ENCODE measurements at regions not wholly inside any gene's neighbourhood (a gene's known extent, or its start where the extent isn't known, plus 50 kb on each side); places are given as distances from the start of the nearest gene placed in this dataset.
A peak's percentile ranks its signal among the peaks of the same experiment; 100 is the strongest.

- H2BK15ac ChIP-seq (ENCODE audit: low read depth, poor library complexity, severe bottlenecking) = no peak overlapping the region
Measured at GRCh38 chr3:182617500-182617899, 175.8 kb upstream of the ATP11B start.

GRCh38 chr3:182618085-182618732 lies 175.1 kb upstream of the ATP11B start:
- 58% methylated on average over 8 of the region's 8 CpGs for WGBS
- Histone ChIP-seq H3K79me1 (replicated peaks; ENCODE audit: low read length, poor library complexity, severe bottlenecking) (no peaks in the 10 kb centered on the region), H3K14ac (ENCODE audit: low read length in 2 of 2) (no peak overlapping the region), H3K23ac (ENCODE audit: low read length in 2 of 2) (no peak overlapping the region), H2AFZ (ENCODE audit: low read depth, low read length) (no peak overlapping the region), H3K27ac (ENCODE audit: low read length, poor library complexity, severe bottlenecking) (no peak overlapping the region), H3K4me2 (ENCODE audit: low read length, poor library complexity, severe bottlenecking) (no peak overlapping the region), H2BK5ac (ENCODE audit: low read depth, low read length, poor library complexity, severe bottlenecking) (no peak overlapping the region), H2BK15ac (ENCODE audit: low read depth, poor library complexity, severe bottlenecking) (no peak overlapping the region), H4K8ac (ENCODE audit: low read length) (no peak overlapping the region), H3K18ac (ENCODE audit: low read depth in 1 of 2, low read length in 2 of 2) (no peak overlapping the region), H2AK5ac (ENCODE audit: low read length, severe bottlenecking) (no peak overlapping the region), H3K4ac (ENCODE audit: low read depth in 1 of 2, low read length in 2 of 2) (no peak overlapping the region), H3K9me3 (ENCODE audit: control insufficient read depth, low read length) (no peaks in the 10 kb centered on the region), H3K4me1 (ENCODE audit: control insufficient read depth, insufficient read depth, low read depth, low read length) (no peaks in the 10 kb centered on the region), H3K27me3 (ENCODE audit: control insufficient read depth in 1 of 2, insufficient read depth in 1 of 2, low read length in 2 of 2) (peaks cover 5 to 6% of the 10 kb centered on the region in 2 experiments), H2BK12ac (ENCODE audit: low read length in 2 of 2) (no peak overlapping the region), H3K36me3 (ENCODE audit: control insufficient read depth in 1 of 2, insufficient read depth in 2 of 2, low read depth in 1 of 2, low read length in 2 of 2) (no peaks in the 10 kb centered on the region), H2BK120ac (ENCODE audit: low read depth, low read length) (no peak overlapping the region), H3K4me3 (ENCODE audit: insufficient read depth in 1 of 2, low read depth in 1 of 2, low read length in 2 of 2) (no peak overlapping the region), H4K91ac (ENCODE audit: low read length) (no peak overlapping the region), H3K9ac (ENCODE audit: low read length) (no peak overlapping the region)
- no peak for DNase-seq

More at GRCh38 chr3:182617500-182617899, 175.8 kb upstream of the ATP11B start:
- no peak overlapping the region for H3K27ac ChIP-seq (ENCODE audit: low read length, poor library complexity, severe bottlenecking)
- no peak overlapping the region for H2BK5ac ChIP-seq (ENCODE audit: low read depth, low read length, poor library complexity, severe bottlenecking)
- H3K36me3 ChIP-seq (ENCODE audit: control insufficient read depth in 1 of 2, insufficient read depth in 2 of 2, low read depth in 1 of 2, low read length in 2 of 2) = no peaks in the 10 kb centered on the region
- H3K79me1 ChIP-seq (replicated peaks; ENCODE audit: low read length, poor library complexity, severe bottlenecking) = no peaks in the 10 kb centered on the region
- no peak overlapping the region for H2BK120ac ChIP-seq (ENCODE audit: low read depth, low read length)
- H3K9me3 ChIP-seq (ENCODE audit: control insufficient read depth, low read length) = no peaks in the 10 kb centered on the region
- WGBS = 92% methylated on average over 4 of the region's 4 CpGs
- H3K23ac ChIP-seq (ENCODE audit: low read length in 2 of 2) = no peak overlapping the region
- no peak overlapping the region for H3K14ac ChIP-seq (ENCODE audit: low read length in 2 of 2)
- no peak overlapping the region for H2AK5ac ChIP-seq (ENCODE audit: low read length, severe bottlenecking)
- no peak overlapping the region for H4K8ac ChIP-seq (ENCODE audit: low read length)
- no peaks in the 10 kb centered on the region for H3K4me1 ChIP-seq (ENCODE audit: control insufficient read depth, insufficient read depth, low read depth, low read length)
- no peak overlapping the region for H2AFZ ChIP-seq (ENCODE audit: low read depth, low read length)
- no peak overlapping the region for H3K4me3 ChIP-seq (ENCODE audit: insufficient read depth in 1 of 2, low read depth in 1 of 2, low read length in 2 of 2)
- H3K27me3 ChIP-seq (ENCODE audit: control insufficient read depth in 1 of 2, insufficient read depth in 1 of 2, low read length in 2 of 2) = peaks cover 5 to 6% of the 10 kb centered on the region in 2 experiments
- no peak overlapping the region for H2BK12ac ChIP-seq (ENCODE audit: low read length in 2 of 2)
- H3K9ac ChIP-seq (ENCODE audit: low read length) = no peak overlapping the region
- H3K4me2 ChIP-seq (ENCODE audit: low read length, poor library complexity, severe bottlenecking) = no peak overlapping the region
- H3K18ac ChIP-seq (ENCODE audit: low read depth in 1 of 2, low read length in 2 of 2) = no peak overlapping the region
- DNase-seq = no peak
- H3K4ac ChIP-seq (ENCODE audit: low read depth in 1 of 2, low read length in 2 of 2) = no peak overlapping the region
- no peak overlapping the region for H4K91ac ChIP-seq (ENCODE audit: low read length)

DNA sequence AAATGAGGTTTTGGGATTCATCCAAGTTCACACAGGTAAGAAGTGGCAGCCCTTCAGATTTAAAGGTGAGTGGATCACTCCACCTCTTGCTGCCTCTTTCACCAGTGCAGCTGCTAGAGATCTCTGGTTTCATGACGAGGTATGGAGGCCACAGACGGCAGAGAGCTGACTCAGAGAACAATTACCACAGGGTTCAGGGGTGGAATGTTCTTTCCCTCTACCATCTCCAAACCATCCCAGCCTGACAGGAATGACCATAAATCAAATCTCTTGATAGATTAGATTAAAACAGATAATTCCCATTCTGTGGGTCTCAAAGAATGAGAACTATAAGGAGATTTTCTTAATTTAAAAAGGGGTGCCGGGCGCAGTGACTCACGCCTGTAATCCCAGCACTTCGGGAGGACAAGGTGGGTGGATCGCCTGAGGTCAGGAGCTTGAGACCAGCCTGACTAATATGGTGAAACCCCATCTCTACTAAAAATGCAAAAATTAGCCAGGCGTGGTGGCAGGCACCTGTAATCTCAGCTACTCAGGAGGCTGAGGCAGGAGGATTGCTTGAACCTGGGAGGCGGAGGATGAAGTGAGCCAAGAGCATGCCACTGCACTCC lies 174.2 kb upstream of the ATP11B start:
- peak; percentile 14 for DNase-seq
- no peak overlapping the region for H3K23ac ChIP-seq (ENCODE audit: low read length in 2 of 2)
- H3K4me2 ChIP-seq (ENCODE audit: low read length, poor library complexity, severe bottlenecking) = no peak overlapping the region
- H3K14ac ChIP-seq (ENCODE audit: low read length in 2 of 2) = no peak overlapping the region
- no peak overlapping the region for H2AK5ac ChIP-seq (ENCODE audit: low read length, severe bottlenecking)
- no peaks in the 10 kb centered on the region for H3K79me1 ChIP-seq (replicated peaks; ENCODE audit: low read length, poor library complexity, severe bottlenecking)
- H2BK120ac ChIP-seq (ENCODE audit: low read depth, low read length) = no peak overlapping the region
- no peaks in the 10 kb centered on the region for H3K36me3 ChIP-seq (ENCODE audit: control insufficient read depth in 1 of 2, insufficient read depth in 2 of 2, low read depth in 1 of 2, low read length in 2 of 2)
- H3K9ac ChIP-seq (ENCODE audit: low read length) = no peak overlapping the region
- H3K9me3 ChIP-seq (ENCODE audit: control insufficient read depth, low read length) = no peaks in the 10 kb centered on the region
- H4K8ac ChIP-seq (ENCODE audit: low read length) = no peak overlapping the region
- H3K4me1 ChIP-seq (ENCODE audit: control insufficient read depth, insufficient read depth, low read depth, low read length) = no peaks in the 10 kb centered on the region
- H2BK12ac ChIP-seq (ENCODE audit: low read length in 2 of 2) = no peak overlapping the region
- 74% methylated on average over 8 of the region's 9 CpGs for WGBS
- no peak overlapping the region for H3K18ac ChIP-seq (ENCODE audit: low read depth in 1 of 2, low read length in 2 of 2)
- H2BK5ac ChIP-seq (ENCODE audit: low read depth, low read length, poor library complexity, severe bottlenecking) = no peak overlapping the region
- no peak overlapping the region for H2AFZ ChIP-seq (ENCODE audit: low read depth, low read length)
- H4K91ac ChIP-seq (ENCODE audit: low read length) = no peak overlapping the region
- H3K4me3 ChIP-seq (ENCODE audit: insufficient read depth in 1 of 2, low read depth in 1 of 2, low read length in 2 of 2) = no peak overlapping the region
- H2BK15ac ChIP-seq (ENCODE audit: low read depth, poor library complexity, severe bottlenecking) = no peak overlapping the region
- no peak overlapping the region for H3K4ac ChIP-seq (ENCODE audit: low read depth in 1 of 2, low read length in 2 of 2)
- no peak overlapping the region for H3K27ac ChIP-seq (ENCODE audit: low read length, poor library complexity, severe bottlenecking)
- H3K27me3 ChIP-seq (ENCODE audit: control insufficient read depth in 1 of 2, insufficient read depth in 1 of 2, low read length in 2 of 2) = peaks cover 5 to 6% of the 10 kb centered on the region in 2 experiments

GRCh38 chr3:182620723-182621434 lies 172.4 kb upstream of the ATP11B start:
- H3K4ac ChIP-seq (ENCODE audit: low read depth in 1 of 2, low read length in 2 of 2) = no peak overlapping the region
- no peak overlapping the region for H2AK5ac ChIP-seq (ENCODE audit: low read length, severe bottlenecking)
- no peak overlapping the region for H4K8ac ChIP-seq (ENCODE audit: low read length)
- H3K27ac ChIP-seq (ENCODE audit: low read length, poor library complexity, severe bottlenecking) = no peak overlapping the region
- no peak overlapping the region for H3K23ac ChIP-seq (ENCODE audit: low read length in 2 of 2)
- no peak overlapping the region for H4K91ac ChIP-seq (ENCODE audit: low read length)
- no peak overlapping the region for H2BK5ac ChIP-seq (ENCODE audit: low read depth, low read length, poor library complexity, severe bottlenecking)
- H3K36me3 ChIP-seq (ENCODE audit: control insufficient read depth in 1 of 2, insufficient read depth in 2 of 2, low read depth in 1 of 2, low read length in 2 of 2) = no peaks in the 10 kb centered on the region
- H3K79me1 ChIP-seq (replicated peaks; ENCODE audit: low read length, poor library complexity, severe bottlenecking) = no peaks in the 10 kb centered on the region
- DNase-seq = no peak
- H3K9me3 ChIP-seq (ENCODE audit: control insufficient read depth, low read length) = no peaks in the 10 kb centered on the region
- H2BK120ac ChIP-seq (ENCODE audit: low read depth, low read length) = no peak overlapping the region
- no peak overlapping the region for H3K9ac ChIP-seq (ENCODE audit: low read length)
- H3K4me3 ChIP-seq (ENCODE audit: insufficient read depth in 1 of 2, low read depth in 1 of 2, low read length in 2 of 2) = no peak overlapping the region
- H3K27me3 ChIP-seq (ENCODE audit: control insufficient read depth in 1 of 2, insufficient read depth in 1 of 2, low read length in 2 of 2) = peaks cover 2 to 6% of the 10 kb centered on the region in 2 experiments
- H2BK15ac ChIP-seq (ENCODE audit: low read depth, poor library complexity, severe bottlenecking) = no peak overlapping the region
- H2AFZ ChIP-seq (ENCODE audit: low read depth, low read length) = no peak overlapping the region
- no peaks in the 10 kb centered on the region for H3K4me1 ChIP-seq (ENCODE audit: control insufficient read depth, insufficient read depth, low read depth, low read length)
- H2BK12ac ChIP-seq (ENCODE audit: low read length in 2 of 2) = no peak overlapping the region
- no peak overlapping the region for H3K14ac ChIP-seq (ENCODE audit: low read length in 2 of 2)
- no peak overlapping the region for H3K18ac ChIP-seq (ENCODE audit: low read depth in 1 of 2, low read length in 2 of 2)
- H3K4me2 ChIP-seq (ENCODE audit: low read length, poor library complexity, severe bottlenecking) = no peak overlapping the region
